Pancreas (tissue), 10 donors: ENCODE measurements at regions not wholly inside any gene's neighbourhood (a gene's known extent, or its start where the extent isn't known, plus 50 kb on each side); places are given as distances from the start of the nearest gene placed in this dataset.

Source experiments
- ATAC-seq, 4 donors: fragments of 200-7000 bp; cut with Tn5 transposase; one replicate each; pipeline versions ENCODE4 v1.8.0 to v1.9.1; 2020; ENCODE audit warnings: mild to moderate bottlenecking in 4 of 4, moderate library complexity in 4 of 4
- DNase-seq, 6 donors: peaks; one replicate each; pipeline ENCODE4 v3.0.0-alpha.2; 2020
- FAIRE-seq: peaks from 2 replicates; lab custom pipeline; 2012; peaks lifted over from hg19 to GRCh38; lab: Jason Lieb, UNC
- H3K27ac ChIP-seq, 4 donors: fragments of 200-600 bp; sonication (generic); 1 replicate in 3 of 4; 2 replicates in 1 of 4; pipeline versions ENCODE4 v1.5.0 to v1.8.0; 2020
- H3K27me3 ChIP-seq, 4 donors: fragments of 200-600 bp; one replicate each; pipeline ENCODE4 v1.8.0; 2021
- H3K36me3 ChIP-seq, 3 donors: fragments of 200-600 bp; sonication (generic) in 1 of 3; one replicate each; pipeline versions ENCODE4 v1.5.0 to v1.8.0; 2020 to 2021
- H3K4me1 ChIP-seq, 3 donors: fragments of 200-600 bp; one replicate each; pipeline ENCODE4 v1.8.0; 2021
- H3K4me3 ChIP-seq, 4 donors: fragments of 200-600 bp; sonication (generic) in 2 of 4; one replicate each; pipeline versions ENCODE4 v1.5.0 to v1.8.0; 2020 to 2021
- H3K9me3 ChIP-seq, 4 donors: fragments of 200-600 bp; one replicate each; pipeline ENCODE4 v1.8.0; 2021
- CTCF ChIP-seq, 4 donors: fragments of 200-600 bp; sonication (generic) in 3 of 4; IDR thresholded peaks; one replicate each; pipeline versions ENCODE4 v1.5.0 to v1.8.0; 2021; ENCODE audit warnings: antibody characterized with exemption in 4 of 4
- WGBS, 2 donors: extraction: QIAGEN DNeasy Blood & Tissue Kit; methylation state at CpG; one replicate each; pipeline ENCODE4 v1.1.7; 2013; 5-methylcytosine and 5-hydroxymethylcytosine counted together
- intact Hi-C, 3 donors: fragments of 100-400 bp; cut with DNase I; formaldehyde crosslinking; loops; one replicate each; pipeline versions ENCODE4 v1.11.1 to v1.14.2; 2022
- donor health status: healthy with polysubstance abuse.
- donor health status: DM: no; HTN: no; CAD: no; lungs with moderate emphysema.
- donor health status: DM: no; HTN: no; CAD: no.
- donor health status: control.
- donor health status: control.
- donor health status: Bipolar disorder and iron deficiency.
- donor health status: DM: yes; HTN: yes; CAD: no.
- donor health status: DM: no; HTN: no; CAD: no.
- donor health status: DM: no; HTN: no; CAD: no.
- donor health status: DM: yes; HTN: yes; CAD: no.

GRCh38 chr18:44197832-44198611 lies 482.7 kb upstream of the SETBP1 start:
- H3K36me3 ChIP-seq, result no peaks in the 10 kb centered on the region
- no peak overlapping the region for H3K4me3 ChIP-seq
- H3K27ac ChIP-seq, result no peak overlapping the region
- H3K4me1 ChIP-seq, result no peaks in the 10 kb centered on the region
- intact Hi-C loops, result no loop called here
- ATAC-seq, result no peak
- no peak for TF ChIP-seq CTCF (IDR thresholded peaks at IDR 0.05)
- no peaks in the 10 kb centered on the region for H3K9me3 ChIP-seq
- 80% methylated on average over 8 of the region's 8 CpGs for WGBS, 2 donors
- H3K27me3 ChIP-seq, result no peaks in the 10 kb centered on the region
- FAIRE-seq, result no peak
- no peak for DNase-seq

GRCh38 chr18:44198612-44199284 lies 481.9 kb upstream of the SETBP1 start:
- Histone ChIP-seq H3K27ac (no peak overlapping the region), H3K27me3 (no peaks in the 10 kb centered on the region), H3K4me1 (no peaks in the 10 kb centered on the region), H3K4me3 (no peak overlapping the region), H3K36me3 (no peaks in the 10 kb centered on the region), H3K9me3 (no peaks in the 10 kb centered on the region)
- 73 to 79% methylated on average over 4 of the region's 4 CpGs for WGBS, 2 donors
- ATAC-seq (no peak), FAIRE-seq (no peak), DNase-seq (no peak)
- TF ChIP-seq CTCF (IDR thresholded peaks at IDR 0.05), result no peak
- intact Hi-C loops, result no loop called here

- 93 to 94% methylated on average over 1 of the region's 1 CpG for WGBS, 2 donors
- Histone ChIP-seq H3K4me1 (peaks cover 9 to 14% (median 10%) of the 10 kb centered on the region in 3 donors), H3K27me3 (no peaks in the 10 kb centered on the region), H3K4me3 (no peak overlapping the region), H3K36me3 (no peaks in the 10 kb centered on the region), H3K27ac (no peak overlapping the region), H3K9me3 (no peaks in the 10 kb centered on the region)
- DNase-seq (no peak), FAIRE-seq (no peak), ATAC-seq (no peak)
- no peak for TF ChIP-seq CTCF (IDR thresholded peaks at IDR 0.05)
- intact Hi-C loops, result no loop called here
These were observed 467.4 kb upstream of the SETBP1 start for GRCh38 chr18:44213293-44213692.

- FAIRE-seq (no peak), DNase-seq (no peak), ATAC-seq (peak in 3 of 4 donors; percentile 63 to 82 (median 68))
- TF ChIP-seq CTCF (IDR thresholded peaks at IDR 0.05), result no peak
- no peaks in the 10 kb centered on the region for H3K27me3 ChIP-seq
- intact Hi-C loops, result no loop called here
- peaks cover 9 to 14% (median 10%) of the 10 kb centered on the region in 3 donors for H3K4me1 ChIP-seq
- no peaks in the 10 kb centered on the region for H3K9me3 ChIP-seq
- H3K4me3 ChIP-seq, result no peak overlapping the region
- no peaks in the 10 kb centered on the region for H3K36me3 ChIP-seq
- H3K27ac ChIP-seq, result no peak overlapping the region
- WGBS, 2 donors, result 26 to 32% methylated on average over 2 of the region's 2 CpGs
These were observed 466.3 kb upstream of the SETBP1 start for GRCh38 chr18:44214396-44214795.

GRCh38 chr18:44216169-44216568 lies 464.5 kb upstream of the SETBP1 start:
- Histone ChIP-seq H3K27me3 (no peaks in the 10 kb centered on the region), H3K9me3 (no peaks in the 10 kb centered on the region), H3K36me3 (no peaks in the 10 kb centered on the region), H3K27ac (no peak overlapping the region), H3K4me3 (no peak overlapping the region), H3K4me1 (peaks cover 9 to 14% (median 10%) of the 10 kb centered on the region in 3 donors)
- no peak for ATAC-seq
- WGBS, 2 donors, result 65 to 72% methylated on average over 1 of the region's 1 CpG
- TF ChIP-seq CTCF (IDR thresholded peaks at IDR 0.05), result no peak
- FAIRE-seq, result no peak
- intact Hi-C loops, result no loop called here
- no peak for DNase-seq
